Natural killer cell (primary cell): ENCODE measurements at regions not wholly inside any gene's neighbourhood (a gene's known extent, or its start where the extent isn't known, plus 50 kb on each side); places are given as distances from the start of the nearest gene placed in this dataset.

ENCODE experiments used
- ATAC-seq, 3 donors: fragments of 150-1000 bp in 2 of 3; fragments of 200-7000 bp in 1 of 3; cut with Tn5 transposase; 1 replicate in 1 of 3; 2 replicates in 2 of 3; pipeline ENCODE4 v1.10.0; 2021; ENCODE audit warnings: mild to moderate bottlenecking in 2 of 3, moderate library complexity in 2 of 3
- DNase-seq, 2 donors: peaks; one replicate each; pipeline versions ENCODE4 v3.0.0 to v3.0.0-alpha.2; 2013 to 2021; ENCODE audit warnings: mixed read lengths in 1 of 2
- H3K27ac ChIP-seq: one replicate; pipeline ENCODE4 v1.5.1; 2013; ENCODE audit warnings: mild to moderate bottlenecking, low read length
- H3K27me3 ChIP-seq: one replicate; pipeline ENCODE4 v1.6.1; 2013; ENCODE audit warnings: low read length; ENCODE audit not compliant: control insufficient read depth, insufficient read depth
- H3K36me3 ChIP-seq: one replicate; pipeline ENCODE4 v1.6.1; 2013; ENCODE audit warnings: low read length; ENCODE audit not compliant: control insufficient read depth, insufficient read depth
- H3K4me1 ChIP-seq: one replicate; pipeline ENCODE4 v1.6.1; 2013; ENCODE audit warnings: low read length; ENCODE audit not compliant: control insufficient read depth, insufficient read depth
- H3K4me3 ChIP-seq: one replicate; pipeline ENCODE4 v1.5.1; 2013; ENCODE audit warnings: low read length
- H3K9me3 ChIP-seq: one replicate; pipeline ENCODE4 v1.6.1; 2013; ENCODE audit warnings: low read length; ENCODE audit not compliant: control insufficient read depth, insufficient read depth
- H3K27ac Mint-ChIP-seq, 2 donors: one replicate each; pipeline ENCODE4 v1.8.0; 2022; ENCODE audit warnings: mild to moderate bottlenecking in 2 of 2, mixed read lengths in 2 of 2, moderate library complexity in 1 of 2
- H3K27me3 Mint-ChIP-seq, 2 donors: one replicate each; pipeline ENCODE4 v1.8.0; 2022; ENCODE audit warnings: low read depth in 2 of 2, mixed read lengths in 2 of 2
- H3K36me3 Mint-ChIP-seq: one replicate; pipeline ENCODE4 v1.8.0; 2022; ENCODE audit warnings: mixed read lengths
- H3K4me1 Mint-ChIP-seq, 2 donors: one replicate each; pipeline ENCODE4 v1.8.0; 2022; ENCODE audit warnings: mixed read lengths in 2 of 2
- H3K4me3 Mint-ChIP-seq: one replicate; pipeline ENCODE4 v1.8.0; 2022; ENCODE audit warnings: mild to moderate bottlenecking, moderate library complexity, mixed read lengths
- H3K9me3 Mint-ChIP-seq, 2 donors: one replicate each; pipeline ENCODE4 v1.8.0; 2022; ENCODE audit warnings: mixed read lengths in 2 of 2
- WGBS: methylation state at CpG from one replicate; pipeline ENCODE4 v1.1.7; 2013; ENCODE audit warnings: missing lambda C conversion rate; ENCODE audit not compliant: insufficient coverage; 5-methylcytosine and 5-hydroxymethylcytosine counted together
- intact Hi-C: fragments of 100-400 bp; cut with micrococcal nuclease; formaldehyde crosslinking; loops from one replicate; pipeline ENCODE4 v1.14.2; 2022
- TF ChIP-seq, protein P1 (sequence below): fragments of 200-600 bp; IDR thresholded peaks from one replicate; pipeline ENCODE4 v1.8.0; 2022; ENCODE audit warnings: antibody characterized with exemption

DNA sequence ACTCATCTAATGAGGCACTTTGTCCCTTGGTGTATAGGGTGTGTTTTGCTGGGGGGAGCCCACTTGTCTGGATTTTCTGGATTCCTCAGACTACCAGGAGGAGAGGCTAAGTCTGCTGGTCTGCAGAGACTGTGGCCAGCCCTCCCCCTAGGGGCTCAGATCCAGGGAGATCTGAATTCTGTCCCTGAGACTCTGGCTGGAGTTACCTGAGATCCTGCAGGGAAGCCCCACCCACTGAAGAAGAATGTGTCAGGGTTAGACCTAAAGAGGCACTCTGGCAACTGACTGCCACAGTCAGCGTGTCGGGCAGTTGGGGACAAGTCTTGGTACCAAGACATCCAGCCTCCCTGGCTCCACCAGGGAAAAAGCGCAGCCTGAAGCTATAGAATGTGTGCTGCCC lies 138.9 kb downstream of the DCAF12L2 start:
- H3K36me3 Mint-ChIP-seq = no peaks in the 10 kb centered on the region

DNA sequence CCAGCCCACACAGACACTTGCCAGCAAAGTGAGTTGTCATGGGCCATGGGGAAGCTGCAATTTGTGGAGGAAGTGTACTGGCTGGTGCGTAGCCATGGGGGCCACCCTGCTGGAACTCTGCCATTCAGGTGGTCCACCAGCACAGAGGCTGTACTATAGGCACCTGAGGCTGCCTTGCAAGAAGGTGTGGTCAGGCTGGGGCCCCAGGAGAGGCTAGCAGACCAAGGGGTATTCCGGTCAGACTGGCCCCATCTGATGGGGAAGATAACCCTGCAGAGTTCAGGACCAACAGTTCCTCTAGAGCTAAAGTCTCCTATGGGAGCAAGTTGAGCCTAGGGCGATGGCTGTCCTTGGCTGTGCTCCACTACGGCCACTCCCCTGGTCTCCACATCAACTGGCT lies 136.1 kb downstream of the DCAF12L2 start:
- 94% methylated on average over 2 of the region's 4 CpGs for WGBS
- Histone ChIP-seq H3K4me1 (no peaks in the 10 kb centered on the region), H3K9me3 (no peaks in the 10 kb centered on the region), H3K27ac (no peak overlapping the region), H3K36me3 (no peaks in the 10 kb centered on the region), H3K4me3 (no peak overlapping the region), H3K27me3 (no peaks in the 10 kb centered on the region)
- H3K27me3 Mint-ChIP-seq = no peaks in the 10 kb centered on the region
- H3K27ac Mint-ChIP-seq = no peak overlapping the region
- no peak overlapping the region for H3K4me3 Mint-ChIP-seq
- no peaks in the 10 kb centered on the region for H3K36me3 Mint-ChIP-seq
- DNase-seq = no peak
- H3K4me1 Mint-ChIP-seq = no peaks in the 10 kb centered on the region
- TF ChIP-seq, protein P1, sequence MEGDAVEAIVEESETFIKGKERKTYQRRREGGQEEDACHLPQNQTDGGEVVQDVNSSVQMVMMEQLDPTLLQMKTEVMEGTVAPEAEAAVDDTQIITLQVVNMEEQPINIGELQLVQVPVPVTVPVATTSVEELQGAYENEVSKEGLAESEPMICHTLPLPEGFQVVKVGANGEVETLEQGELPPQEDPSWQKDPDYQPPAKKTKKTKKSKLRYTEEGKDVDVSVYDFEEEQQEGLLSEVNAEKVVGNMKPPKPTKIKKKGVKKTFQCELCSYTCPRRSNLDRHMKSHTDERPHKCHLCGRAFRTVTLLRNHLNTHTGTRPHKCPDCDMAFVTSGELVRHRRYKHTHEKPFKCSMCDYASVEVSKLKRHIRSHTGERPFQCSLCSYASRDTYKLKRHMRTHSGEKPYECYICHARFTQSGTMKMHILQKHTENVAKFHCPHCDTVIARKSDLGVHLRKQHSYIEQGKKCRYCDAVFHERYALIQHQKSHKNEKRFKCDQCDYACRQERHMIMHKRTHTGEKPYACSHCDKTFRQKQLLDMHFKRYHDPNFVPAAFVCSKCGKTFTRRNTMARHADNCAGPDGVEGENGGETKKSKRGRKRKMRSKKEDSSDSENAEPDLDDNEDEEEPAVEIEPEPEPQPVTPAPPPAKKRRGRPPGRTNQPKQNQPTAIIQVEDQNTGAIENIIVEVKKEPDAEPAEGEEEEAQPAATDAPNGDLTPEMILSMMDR = no peak
- intact Hi-C loops = no loop called here
- ATAC-seq = no peak
- H3K9me3 Mint-ChIP-seq = peaks cover 0 to 13% of the 10 kb centered on the region in 2 donors

More for the DNA sequence above, 138.9 kb downstream of the DCAF12L2 start:
- Histone ChIP-seq H3K27me3 (no peaks in the 10 kb centered on the region), H3K36me3 (no peaks in the 10 kb centered on the region), H3K4me3 (no peak overlapping the region), H3K4me1 (no peaks in the 10 kb centered on the region), H3K9me3 (no peaks in the 10 kb centered on the region), H3K27ac (no peak overlapping the region)
- intact Hi-C loops = no loop called here
- 79% methylated on average over 3 of the region's 3 CpGs for WGBS
- H3K9me3 Mint-ChIP-seq = peaks cover 0 to 17% of the 10 kb centered on the region in 2 donors
- H3K4me1 Mint-ChIP-seq = no peaks in the 10 kb centered on the region
- TF ChIP-seq, protein P1 = no peak
- H3K4me3 Mint-ChIP-seq = no peak overlapping the region
- ATAC-seq = no peak
- DNase-seq = no peak
- H3K27me3 Mint-ChIP-seq = no peaks in the 10 kb centered on the region
- no peak overlapping the region for H3K27ac Mint-ChIP-seq

DNA sequence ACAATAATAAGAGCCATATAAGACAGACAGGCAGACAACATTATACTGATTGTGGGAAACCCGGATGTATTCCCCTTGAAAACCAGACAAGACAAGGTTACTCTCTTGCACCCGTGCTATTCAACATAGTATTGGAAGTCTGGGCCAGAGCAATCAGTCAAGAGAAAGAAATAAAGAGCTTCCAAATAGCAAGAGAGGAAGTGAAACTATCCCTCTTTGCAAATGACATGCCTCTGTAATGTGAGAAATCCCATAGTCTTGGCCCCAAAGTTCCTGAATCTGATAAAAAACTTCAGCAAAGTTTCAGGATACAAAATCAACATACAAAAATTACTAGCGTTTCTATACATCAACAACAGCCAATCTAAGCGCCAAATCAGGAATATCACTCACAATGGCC lies 102.1 kb downstream of the DCAF12L2 start:
- Mint-ChIP-seq H3K36me3 (no peaks in the 10 kb centered on the region), H3K4me3 (no peak overlapping the region), H3K9me3 (peaks cover 2 to 7% of the 10 kb centered on the region in 2 donors), H3K4me1 (no peaks in the 10 kb centered on the region), H3K27me3 (no peaks in the 10 kb centered on the region), H3K27ac (no peak overlapping the region)
- Histone ChIP-seq H3K4me1 (no peaks in the 10 kb centered on the region), H3K9me3 (peaks cover 5% of the 10 kb centered on the region), H3K36me3 (no peaks in the 10 kb centered on the region), H3K27me3 (no peaks in the 10 kb centered on the region), H3K4me3 (no peak overlapping the region), H3K27ac (no peak overlapping the region)
- DNase-seq (no peak), ATAC-seq (no peak)
- intact Hi-C loops = no loop called here
- no CpG with 5 or more reads among the region's 4 CpGs for WGBS
- TF ChIP-seq, protein P1 = no peak

DNA sequence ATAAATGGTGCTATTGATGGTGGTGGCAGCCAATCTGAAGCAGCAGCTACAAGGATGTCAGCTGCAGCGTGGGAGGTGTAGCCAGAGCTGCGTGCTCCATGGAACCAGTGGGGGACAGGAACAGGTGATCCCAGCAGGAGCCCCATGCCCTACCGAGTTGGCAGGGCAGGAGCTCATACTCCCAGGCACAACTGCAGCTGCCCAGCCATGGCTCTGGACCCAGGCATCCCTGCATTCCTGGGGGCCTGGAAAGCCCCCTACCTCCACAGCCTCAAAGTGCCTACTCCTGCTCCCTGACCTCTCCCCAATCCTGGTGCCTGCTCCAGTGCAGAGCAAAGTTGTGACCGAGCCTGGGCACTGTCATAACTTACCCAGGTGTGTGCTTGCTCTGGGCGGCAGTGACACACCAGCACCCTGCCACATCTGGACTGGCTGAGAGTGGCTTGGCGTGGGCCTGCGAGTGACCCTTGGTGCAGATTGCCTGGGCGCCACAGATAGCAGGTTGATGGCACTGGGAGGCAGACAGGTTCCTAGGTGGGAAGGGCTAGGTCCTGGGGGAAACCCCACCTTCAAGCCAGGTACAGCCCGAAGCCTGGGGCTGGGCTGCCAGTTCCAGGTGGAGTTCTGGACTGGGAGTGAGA lies 101.1 kb downstream of the DCAF12L2 start:
- no peak overlapping the region for H3K4me3 ChIP-seq
- ATAC-seq (no peak), DNase-seq (no peak)
- no peaks in the 10 kb centered on the region for H3K27me3 ChIP-seq
- H3K36me3 Mint-ChIP-seq = no peaks in the 10 kb centered on the region
- no peaks in the 10 kb centered on the region for H3K4me1 ChIP-seq
- H3K4me3 Mint-ChIP-seq = no peak overlapping the region
- H3K9me3 Mint-ChIP-seq = peaks cover 2 to 7% of the 10 kb centered on the region in 2 donors
- 88% methylated on average over 9 of the region's 9 CpGs for WGBS
- TF ChIP-seq, protein P1 = no peak
- H3K27ac Mint-ChIP-seq = no peak overlapping the region
- intact Hi-C loops = no loop called here
- H3K36me3 ChIP-seq = no peaks in the 10 kb centered on the region
- no peaks in the 10 kb centered on the region for H3K27me3 Mint-ChIP-seq
- no peaks in the 10 kb centered on the region for H3K4me1 Mint-ChIP-seq
- no peak overlapping the region for H3K27ac ChIP-seq
- peaks cover 5% of the 10 kb centered on the region for H3K9me3 ChIP-seq
